ENCODE measurements at regions not wholly inside any gene's neighbourhood (a gene's known extent, or its start where the extent isn't known, plus 50 kb on each side); places are given as distances from the start of the nearest gene placed in this dataset.

- DNase-seq = no peak
These were observed 471.7 kb upstream of the GHITM start for GRCh38 chr10:83667594-83667993.

- no peak for DNase-seq
These were observed 466.0 kb upstream of the GHITM start for GRCh38 chr10:83673316-83673715.

GRCh38 chr10:83677795-83678194, 461.5 kb upstream of the GHITM start:
- DNase-seq = no peak

GRCh38 chr10:83678850-83679249, 460.5 kb upstream of the GHITM start:
- DNase-seq = no peak

GRCh38 chr10:83680470-83680891, 458.8 kb upstream of the GHITM start:
- DNase-seq = no peak

GRCh38 chr10:83682414-83682813, 456.9 kb upstream of the GHITM start:
- no peak for DNase-seq

- DNase-seq = no peak
These were observed 453.9 kb upstream of the GHITM start for GRCh38 chr10:83685458-83685857.

- no peak for DNase-seq
These were observed 447.3 kb upstream of the GHITM start for GRCh38 chr10:83691791-83692596.

- DNase-seq = no peak
These were observed 440.4 kb upstream of the GHITM start for GRCh38 chr10:83698899-83699298.

- DNase-seq = no peak
These were observed 437.5 kb upstream of the GHITM start for GRCh38 chr10:83701799-83702198.

- DNase-seq = no peak
These were observed 436.6 kb upstream of the GHITM start for GRCh38 chr10:83702731-83703130.

- DNase-seq = no peak
These were observed 433.2 kb upstream of the GHITM start for GRCh38 chr10:83706120-83706519.

GRCh38 chr10:83706952-83707582, 432.2 kb upstream of the GHITM start:
- no peak for DNase-seq

- DNase-seq = no peak
These were observed 425.9 kb upstream of the GHITM start for GRCh38 chr10:83713423-83713822.

- no peak for DNase-seq
These were observed 416.2 kb upstream of the GHITM start for GRCh38 chr10:83723080-83723479.

- no peak for DNase-seq
These were observed 414.7 kb upstream of the GHITM start for GRCh38 chr10:83724471-83725241.

GRCh38 chr10:83725567-83725966, 413.7 kb upstream of the GHITM start:
- DNase-seq = no peak

- DNase-seq = no peak
These were observed 405.0 kb upstream of the GHITM start for GRCh38 chr10:83734278-83734677.

GRCh38 chr10:83736008-83736407, 403.3 kb upstream of the GHITM start:
- peak; percentile 0 for DNase-seq

- DNase-seq = no peak
These were observed 388.7 kb upstream of the GHITM start for GRCh38 chr10:83750604-83751003.

- DNase-seq = no peak
These were observed 385.8 kb upstream of the GHITM start for GRCh38 chr10:83753490-83753889.

GRCh38 chr10:83754857-83755256, 384.5 kb upstream of the GHITM start:
- DNase-seq = no peak

GRCh38 chr10:83760142-83760541, 379.2 kb upstream of the GHITM start:
- DNase-seq = no peak
